A549 (cell line): ENCODE measurements at regions not wholly inside any gene's neighbourhood (a gene's known extent, or its start where the extent isn't known, plus 50 kb on each side); places are given as distances from the start of the nearest gene placed in this dataset.

Experiments
- ATAC-seq, 2 experiments: fragments of 200-7000 bp in 1 of 2; fragments of >200 bp in 1 of 2; cut with Nextera tagmentation in 1 of 2; cut with Tn5 transposase in 1 of 2; 3 replicates each; pipeline versions ENCODE4 v1.8.0 to v1.9.1; 2018 to 2020; ENCODE audit warnings: mild to moderate bottlenecking in 1 of 2, moderate library complexity in 1 of 2
- CTCF ChIA-PET: fragments of 300-600 bp; sonication (Branson Sonifier 250); formaldehyde crosslinking; extraction: SDS; loops from one replicate; lab custom pipeline; 2021; ENCODE audit warnings: antibody characterized with exemption, inconsistent platforms; lab: Yijun Ruan, JAX
- POLR2A ChIA-PET: fragments of 350-600 bp; formaldehyde crosslinking; extraction: SDS; loops from one replicate; lab custom pipeline; 2021; ENCODE audit warnings: antibody characterized with exemption, inconsistent platforms; lab: Yijun Ruan, JAX
- DNase-seq, 2 experiments: peaks; one replicate each; pipeline versions ENCODE4 v3.0.0 to v3.0.0-alpha.2; 2011 to 2016; ENCODE audit warnings: low read depth in 1 of 2, low spot score in 1 of 2
- FAIRE-seq: peaks from 2 replicates; lab custom pipeline; 2011; peaks lifted over from hg19 to GRCh38; lab: Jason Lieb, UNC
- H3K27ac ChIP-seq, 2 experiments: fragments of >200 bp; sonication (Bioruptor Twin); formaldehyde crosslinking; 3 replicates each; pipeline ENCODE4 v1.5.1; 2016 to 2017
- H3K4me1 ChIP-seq: fragments of >200 bp; sonication (Bioruptor Twin); formaldehyde crosslinking; 3 replicates; pipeline ENCODE4 v1.6.1; 2016
- H3K4me2 ChIP-seq: fragments of >200 bp; sonication (Bioruptor Twin); formaldehyde crosslinking; 3 replicates; pipeline ENCODE4 v1.6.1; 2016
- H3K4me3 ChIP-seq: fragments of >200 bp; sonication (Bioruptor Twin); formaldehyde crosslinking; 3 replicates; pipeline ENCODE4 v1.5.1; 2016
- H3K9me3 ChIP-seq: fragments of >200 bp; sonication (Bioruptor Twin); formaldehyde crosslinking; 3 replicates; pipeline ENCODE4 v1.6.1; 2016
- BHLHE40 ChIP-seq: IDR thresholded peaks from 2 replicates; pipeline ENCODE4 v1.6.1; 2012; ENCODE audit warnings: low read depth, low read length, inconsistent platforms
- CTCF ChIP-seq: fragments of >200 bp; sonication (Bioruptor Twin); formaldehyde crosslinking; IDR thresholded peaks from 3 replicates; pipeline ENCODE4 v1.5.1; 2016
- EHF ChIP-seq: fragments of 250-450 bp; sonication (Bioruptor Pico); IDR thresholded peaks from 2 replicates; pipeline ENCODE4 v1.5.0; 2020; ENCODE audit warnings: mild to moderate bottlenecking
- FOSB ChIP-seq: fragments of 250-450 bp; sonication (Bioruptor Pico); IDR thresholded peaks from 2 replicates; pipeline ENCODE4 v1.5.0; 2020; ENCODE audit warnings: mild to moderate bottlenecking, moderate library complexity
- FOXS1 ChIP-seq: fragments of 250-450 bp; sonication (Bioruptor Pico); IDR thresholded peaks from 2 replicates; pipeline ENCODE4 v1.5.0; 2020; ENCODE audit warnings: mild to moderate bottlenecking, moderate library complexity
- GATA3 ChIP-seq: IDR thresholded peaks from 2 replicates; pipeline ENCODE4 v1.6.1; 2012; ENCODE audit warnings: borderline replicate concordance
- JUNB ChIP-seq: fragments of >200 bp; sonication (Bioruptor Twin); formaldehyde crosslinking; IDR thresholded peaks from 2 replicates; pipeline ENCODE4 v1.6.1; 2016
- NFE2L2 ChIP-seq: fragments of 150-350 bp; conservative IDR thresholded peaks from 2 replicates; pipeline ENCODE4 v1.6.1; 2014; ENCODE audit warnings: low read length
- NPAS2 ChIP-seq: fragments of 250-450 bp; sonication (Bioruptor Pico); IDR thresholded peaks from 2 replicates; pipeline ENCODE4 v1.8.0; 2022; ENCODE audit warnings: mild to moderate bottlenecking, moderate library complexity, borderline replicate concordance
- NR3C1 ChIP-seq: fragments of >200 bp; sonication (Bioruptor Twin); formaldehyde crosslinking; IDR thresholded peaks from 3 replicates; pipeline ENCODE4 v1.6.1; 2017
- PHF8 ChIP-seq: fragments of 200-600 bp; sonication (generic); IDR thresholded peaks from 2 replicates; pipeline ENCODE4 v1.6.1; 2016; ENCODE audit warnings: low read depth, mild to moderate bottlenecking, antibody characterized with exemption, moderate library complexity, borderline replicate concordance
- POLR2AphosphoS2 ChIP-seq: conservative IDR thresholded peaks from 2 replicates; pipeline ENCODE4 v1.6.1; 2012; ENCODE audit warnings: low read length, improper control_type of control experiment, inconsistent platforms
- RAD21 ChIP-seq, 2 experiments: fragments of >200 bp in 1 of 2; sonication (Bioruptor Twin) in 1 of 2; formaldehyde crosslinking in 1 of 2; IDR thresholded peaks in 1 of 2; conservative IDR thresholded peaks in 1 of 2; 2 replicates in 1 of 2; 3 replicates in 1 of 2; pipeline ENCODE4 v1.6.1; 2012 to 2018; ENCODE audit warnings: inconsistent platforms in 1 of 2
- RARB ChIP-seq: fragments of 250-450 bp; sonication (Bioruptor Pico); IDR thresholded peaks from 2 replicates; pipeline ENCODE4 v1.8.0; 2021; ENCODE audit warnings: mild to moderate bottlenecking, moderate library complexity
- RFX5 ChIP-seq: fragments of 450-650 bp; IDR thresholded peaks from 2 replicates; pipeline ENCODE4 v1.7.1; 2014; ENCODE audit warnings: antibody characterized with exemption, mild to moderate bottlenecking, moderate library complexity
- SMC3 ChIP-seq: fragments of >200 bp; sonication (Bioruptor Twin); formaldehyde crosslinking; IDR thresholded peaks from 3 replicates; pipeline ENCODE4 v1.6.1; 2018; ENCODE audit warnings: inconsistent platforms
- TFCP2L1 ChIP-seq: fragments of 250-450 bp; sonication (Bioruptor Pico); IDR thresholded peaks from 2 replicates; pipeline ENCODE4 v1.5.0; 2021; ENCODE audit warnings: mild to moderate bottlenecking
- WGBS: methylation state at CpG from one replicate; pipeline ENCODE4 v1.1.6; 2017; ENCODE audit errors: missing lambda C conversion rate; 5-methylcytosine and 5-hydroxymethylcytosine counted together
- TF ChIP-seq, protein P1 (sequence below): IDR thresholded peaks from 2 replicates; pipeline ENCODE4 v1.6.1; 2012
- TF ChIP-seq, protein P2 (sequence below): fragments of 450-650 bp; IDR thresholded peaks from 2 replicates; pipeline ENCODE4 v1.6.1; 2014; ENCODE audit warnings: antibody characterized with exemption
- TF ChIP-seq, protein P3 (sequence below): IDR thresholded peaks from 2 replicates; pipeline ENCODE4 v1.6.1; 2012
- TF ChIP-seq, protein P4 (sequence below): fragments of 200-600 bp; sonication (generic); IDR thresholded peaks from 2 replicates; pipeline ENCODE4 v1.6.1; 2016; ENCODE audit warnings: antibody characterized with exemption, mild to moderate bottlenecking, moderate library complexity
- TF ChIP-seq, protein P5 (sequence below): fragments of 250-450 bp; sonication (Bioruptor Pico); IDR thresholded peaks from 2 replicates; pipeline ENCODE4 v1.5.0; 2020; ENCODE audit warnings: low read depth, mild to moderate bottlenecking, moderate library complexity

GRCh38 chr16:51061328-51061727, 89.7 kb downstream of the SALL1 start:
- no peak for ATAC-seq
- Histone ChIP-seq H3K4me1 (no peaks in the 10 kb centered on the region), H3K9me3 (no peaks in the 10 kb centered on the region), H3K27ac (no peak overlapping the region), H3K4me2 (no peak overlapping the region), H3K4me3 (no peak overlapping the region)
- WGBS, result 8% methylated on average over 2 of the region's 2 CpGs
- TF ChIP-seq TFCP2L1 (CRISPR knock-in tag) (no peak), RFX5 (no peak), NR3C1 (no peak), SMC3 (no peak), RAD21 (conservative IDR thresholded peaks at IDR 0.05 in 1 of 2, IDR thresholded peaks at IDR 0.05 in 1 of 2) (no peak), JUNB (no peak), NPAS2 (no peak), EHF (CRISPR knock-in tag) (no peak), FOSB (no peak), POLR2AphosphoS2 (no peak), NFE2L2 (no peak), BHLHE40 (no peak), RARB (CRISPR knock-in tag) (no peak), FOXS1 (CRISPR knock-in tag) (no peak)
- TF ChIP-seq, protein P1, sequence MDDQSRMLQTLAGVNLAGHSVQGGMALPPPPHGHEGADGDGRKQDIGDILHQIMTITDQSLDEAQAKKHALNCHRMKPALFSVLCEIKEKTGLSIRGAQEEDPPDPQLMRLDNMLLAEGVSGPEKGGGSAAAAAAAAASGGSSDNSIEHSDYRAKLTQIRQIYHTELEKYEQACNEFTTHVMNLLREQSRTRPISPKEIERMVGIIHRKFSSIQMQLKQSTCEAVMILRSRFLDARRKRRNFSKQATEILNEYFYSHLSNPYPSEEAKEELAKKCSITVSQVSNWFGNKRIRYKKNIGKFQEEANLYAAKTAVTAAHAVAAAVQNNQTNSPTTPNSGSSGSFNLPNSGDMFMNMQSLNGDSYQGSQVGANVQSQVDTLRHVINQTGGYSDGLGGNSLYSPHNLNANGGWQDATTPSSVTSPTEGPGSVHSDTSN, result no peak
- TF ChIP-seq, protein P2, sequence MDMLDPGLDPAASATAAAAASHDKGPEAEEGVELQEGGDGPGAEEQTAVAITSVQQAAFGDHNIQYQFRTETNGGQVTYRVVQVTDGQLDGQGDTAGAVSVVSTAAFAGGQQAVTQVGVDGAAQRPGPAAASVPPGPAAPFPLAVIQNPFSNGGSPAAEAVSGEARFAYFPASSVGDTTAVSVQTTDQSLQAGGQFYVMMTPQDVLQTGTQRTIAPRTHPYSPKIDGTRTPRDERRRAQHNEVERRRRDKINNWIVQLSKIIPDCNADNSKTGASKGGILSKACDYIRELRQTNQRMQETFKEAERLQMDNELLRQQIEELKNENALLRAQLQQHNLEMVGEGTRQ, result no peak
- TF ChIP-seq, protein P3, sequence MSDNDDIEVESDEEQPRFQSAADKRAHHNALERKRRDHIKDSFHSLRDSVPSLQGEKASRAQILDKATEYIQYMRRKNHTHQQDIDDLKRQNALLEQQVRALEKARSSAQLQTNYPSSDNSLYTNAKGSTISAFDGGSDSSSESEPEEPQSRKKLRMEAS, result no peak
- TF ChIP-seq, protein P4, sequence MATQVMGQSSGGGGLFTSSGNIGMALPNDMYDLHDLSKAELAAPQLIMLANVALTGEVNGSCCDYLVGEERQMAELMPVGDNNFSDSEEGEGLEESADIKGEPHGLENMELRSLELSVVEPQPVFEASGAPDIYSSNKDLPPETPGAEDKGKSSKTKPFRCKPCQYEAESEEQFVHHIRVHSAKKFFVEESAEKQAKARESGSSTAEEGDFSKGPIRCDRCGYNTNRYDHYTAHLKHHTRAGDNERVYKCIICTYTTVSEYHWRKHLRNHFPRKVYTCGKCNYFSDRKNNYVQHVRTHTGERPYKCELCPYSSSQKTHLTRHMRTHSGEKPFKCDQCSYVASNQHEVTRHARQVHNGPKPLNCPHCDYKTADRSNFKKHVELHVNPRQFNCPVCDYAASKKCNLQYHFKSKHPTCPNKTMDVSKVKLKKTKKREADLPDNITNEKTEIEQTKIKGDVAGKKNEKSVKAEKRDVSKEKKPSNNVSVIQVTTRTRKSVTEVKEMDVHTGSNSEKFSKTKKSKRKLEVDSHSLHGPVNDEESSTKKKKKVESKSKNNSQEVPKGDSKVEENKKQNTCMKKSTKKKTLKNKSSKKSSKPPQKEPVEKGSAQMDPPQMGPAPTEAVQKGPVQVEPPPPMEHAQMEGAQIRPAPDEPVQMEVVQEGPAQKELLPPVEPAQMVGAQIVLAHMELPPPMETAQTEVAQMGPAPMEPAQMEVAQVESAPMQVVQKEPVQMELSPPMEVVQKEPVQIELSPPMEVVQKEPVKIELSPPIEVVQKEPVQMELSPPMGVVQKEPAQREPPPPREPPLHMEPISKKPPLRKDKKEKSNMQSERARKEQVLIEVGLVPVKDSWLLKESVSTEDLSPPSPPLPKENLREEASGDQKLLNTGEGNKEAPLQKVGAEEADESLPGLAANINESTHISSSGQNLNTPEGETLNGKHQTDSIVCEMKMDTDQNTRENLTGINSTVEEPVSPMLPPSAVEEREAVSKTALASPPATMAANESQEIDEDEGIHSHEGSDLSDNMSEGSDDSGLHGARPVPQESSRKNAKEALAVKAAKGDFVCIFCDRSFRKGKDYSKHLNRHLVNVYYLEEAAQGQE, result no peak
- TF ChIP-seq, protein P5, sequence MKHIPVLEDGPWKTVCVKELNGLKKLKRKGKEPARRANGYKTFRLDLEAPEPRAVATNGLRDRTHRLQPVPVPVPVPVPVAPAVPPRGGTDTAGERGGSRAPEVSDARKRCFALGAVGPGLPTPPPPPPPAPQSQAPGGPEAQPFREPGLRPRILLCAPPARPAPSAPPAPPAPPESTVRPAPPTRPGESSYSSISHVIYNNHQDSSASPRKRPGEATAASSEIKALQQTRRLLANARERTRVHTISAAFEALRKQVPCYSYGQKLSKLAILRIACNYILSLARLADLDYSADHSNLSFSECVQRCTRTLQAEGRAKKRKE (CRISPR knock-in tag), result no peak
- ChIA-PET POLR2A (no interaction called here), CTCF (no interaction called here)
- no peak for FAIRE-seq
- DNase-seq, result no peak

DNA sequence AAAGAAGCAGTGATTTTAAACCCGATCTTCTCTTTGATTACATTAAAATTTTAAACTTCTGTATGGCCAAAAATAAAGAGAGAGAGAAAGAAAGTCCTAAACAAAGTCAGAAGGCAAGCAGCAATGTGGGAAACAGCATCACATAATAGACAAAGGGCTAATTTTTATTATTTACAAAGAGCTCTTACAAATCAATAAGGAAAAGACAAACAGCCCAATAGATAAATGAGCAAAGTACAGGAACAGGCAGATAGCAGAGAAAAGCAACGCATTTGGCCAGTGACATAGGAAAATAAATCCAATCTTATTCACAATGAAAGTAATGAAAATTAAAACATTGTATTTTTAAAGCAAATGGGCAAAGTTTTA, 93.1 kb downstream of the SALL1 start:
- Histone ChIP-seq H3K9me3 (no peaks in the 10 kb centered on the region), H3K4me3 (no peak overlapping the region), H3K4me2 (no peak overlapping the region), H3K27ac (no peak overlapping the region), H3K4me1 (no peaks in the 10 kb centered on the region)
- FAIRE-seq, result no peak
- 1% methylated on average over 2 of the region's 2 CpGs for WGBS
- CTCF ChIA-PET, result no interaction called here
- POLR2A ChIA-PET, result no interaction called here
- DNase-seq, result no peak
- ATAC-seq, result no peak
- TF ChIP-seq, protein P4, result no peak
- TF ChIP-seq CTCF (no peak), GATA3 (no peak), BHLHE40 (no peak), TFCP2L1 (CRISPR knock-in tag) (no peak), JUNB (no peak), PHF8 (no peak)
- TF ChIP-seq, protein P5 (CRISPR knock-in tag), result no peak
